Fibroblast of lung (primary cell): ENCODE measurements at regions not wholly inside any gene's neighbourhood (a gene's known extent, or its start where the extent isn't known, plus 50 kb on each side); places are given as distances from the start of the nearest gene placed in this dataset.

Experiments used
- CTCF ChIP-seq, 2 donors: IDR thresholded peaks in 1 of 2; conservative IDR thresholded peaks in 1 of 2; 1 replicate in 1 of 2; 2 replicates in 1 of 2; pipeline ENCODE4 v1.5.1; 2011 to 2012; ENCODE audit warnings: low read length in 2 of 2, control low read depth in 1 of 2, inconsistent platforms in 1 of 2, low read depth in 1 of 2, mild to moderate bottlenecking in 1 of 2
- EZH2 ChIP-seq: IDR thresholded peaks from 2 replicates; pipeline ENCODE4 v1.5.1; 2012; ENCODE audit warnings: low read length, control low read depth, mild to moderate bottlenecking; ENCODE audit errors: missing control alignments

- no peak for TF ChIP-seq EZH2
- TF ChIP-seq CTCF (conservative IDR thresholded peaks at IDR 0.05 in 1 of 2, IDR thresholded peaks at IDR 0.05 in 1 of 2; ENCODE audit: low read depth in 1 of 2, low read length in 2 of 2), result no peak
Observed at GRCh38 chr12:92546635-92547348, 156.0 kb upstream of the PLEKHG7 start.
